ENCODE measurements at regions not wholly inside any gene's neighbourhood (a gene's known extent, or its start where the extent isn't known, plus 50 kb on each side); places are given as distances from the start of the nearest gene placed in this dataset.
"Not testable (repeated sequence)": the region's sequence is repeated elsewhere in the genome, so short reads cannot be mapped to it uniquely, and the experiment has no call there.

GRCh38 chr4:160372390-160372789, 1269.5 kb downstream of the RAPGEF2 start:
- no peak for DNase-seq

GRCh38 chr4:160373911-160374310, 1271.0 kb downstream of the RAPGEF2 start:
- DNase-seq, result no peak

GRCh38 chr4:160375772-160376452, 1273.0 kb downstream of the RAPGEF2 start:
- no peak for DNase-seq

GRCh38 chr4:160386846-160387245, 1284.0 kb downstream of the RAPGEF2 start:
- no peak for DNase-seq

GRCh38 chr4:160399826-160400225, 1296.9 kb downstream of the RAPGEF2 start:
- DNase-seq, result no peak

GRCh38 chr4:160403081-160403480, 1300.2 kb downstream of the RAPGEF2 start:
- DNase-seq, result no peak

GRCh38 chr4:160406263-160406825, 1303.5 kb downstream of the RAPGEF2 start:
- no peak for DNase-seq

- DNase-seq, result no peak
Observed at GRCh38 chr4:160414496-160414895, 1311.6 kb downstream of the RAPGEF2 start.

- no peak for DNase-seq
Observed at GRCh38 chr4:160423879-160424451, 1321.1 kb downstream of the RAPGEF2 start.

- DNase-seq, result no peak
Observed at GRCh38 chr4:160426233-160426632, 1323.4 kb downstream of the RAPGEF2 start.

- no peak for DNase-seq
Observed at GRCh38 chr4:160450876-160451275, 1348.0 kb downstream of the RAPGEF2 start.

- not testable (repeated sequence) for DNase-seq
Observed at GRCh38 chr4:160481696-160482690, 1379.1 kb downstream of the RAPGEF2 start.

GRCh38 chr4:160485071-160485687, 1382.3 kb downstream of the RAPGEF2 start:
- no peak for DNase-seq

GRCh38 chr4:160492181-160492580, 1389.3 kb downstream of the RAPGEF2 start:
- no peak for DNase-seq

GRCh38 chr4:160493206-160493605, 1390.3 kb downstream of the RAPGEF2 start:
- DNase-seq, result no peak

GRCh38 chr4:160495356-160495755, 1392.5 kb downstream of the RAPGEF2 start:
- no peak for DNase-seq

GRCh38 chr4:160498211-160498610, 1395.3 kb downstream of the RAPGEF2 start:
- no peak for DNase-seq

- DNase-seq, result no peak
Observed at GRCh38 chr4:160505724-160506123, 1402.8 kb downstream of the RAPGEF2 start.

- DNase-seq, result no peak
Observed at GRCh38 chr4:160510928-160511327, 1408.0 kb downstream of the RAPGEF2 start.

GRCh38 chr4:160514126-160514525, 1411.2 kb downstream of the RAPGEF2 start:
- no peak for DNase-seq

- DNase-seq, result no peak
Observed at GRCh38 chr4:160523231-160523630, 1420.4 kb downstream of the RAPGEF2 start.

- DNase-seq, result no peak
Observed at GRCh38 chr4:160537681-160538080, 1434.8 kb downstream of the RAPGEF2 start.

GRCh38 chr4:160546201-160546600, 1443.3 kb downstream of the RAPGEF2 start:
- DNase-seq, result no peak
